ENCODE measurements at regions not wholly inside any gene's neighbourhood (a gene's known extent, or its start where the extent isn't known, plus 50 kb on each side); places are given as distances from the start of the nearest gene placed in this dataset.

GRCh38 chr12:29033519-29033918, 115.6 kb upstream of the FAR2 start:
- no peak overlapping the region for H3K4me3 ChIP-seq (ENCODE audit: low read depth, low read length)
- no peaks in the 10 kb centered on the region; the same call in 1 of the 2 replicates for H3K4me1 ChIP-seq
- BruUV-seq (replicated peaks): no TSS peak
- H3K36me3 ChIP-seq (ENCODE audit: control insufficient read depth, insufficient read depth, low read length): no peaks in the 10 kb centered on the region
- no peak overlapping the region for H3K27ac Mint-ChIP-seq (ENCODE audit: unreplicated experiment)
- POLR2A ChIA-PET: no interaction called here
- H3K4me1 Mint-ChIP-seq (ENCODE audit: low read depth, unreplicated experiment): peaks cover 10% of the 10 kb centered on the region
- CTCF ChIA-PET: no interaction called here
- no peak for TF ChIP-seq CTCF (IDR thresholded peaks at IDR 0.05; ENCODE audit: insufficient read depth in 1 of 2, low read depth in 1 of 2, low read length in 1 of 2, severe bottlenecking in 1 of 2, unreplicated experiment in 1 of 2)
- no peaks in the 10 kb centered on the region for H3K36me3 Mint-ChIP-seq (ENCODE audit: insufficient read depth, unreplicated experiment)
- no peak for DNase-seq
- H3K27me3 ChIP-seq (replicated peaks; ENCODE audit: control insufficient read depth, insufficient read depth, low read length): no peaks in the 10 kb centered on the region
- peaks cover 16% of the 10 kb centered on the region for H3K9me3 Mint-ChIP-seq (ENCODE audit: unreplicated experiment)
- peaks cover 5% of the 10 kb centered on the region for H3K27me3 Mint-ChIP-seq (ENCODE audit: insufficient read depth, unreplicated experiment)
- no peak overlapping the region for H3K4me3 Mint-ChIP-seq (ENCODE audit: unreplicated experiment)
- intact Hi-C loops (cut with micrococcal nuclease; ENCODE audit: unreplicated experiment): no loop called here
- no peaks in the 10 kb centered on the region for H3K9me3 ChIP-seq

- peaks cover 5% of the 10 kb centered on the region; the same call in 1 of the 2 replicates for H3K4me1 ChIP-seq
- Mint-ChIP-seq H3K4me1 (ENCODE audit: low read depth, unreplicated experiment) (peaks cover 19% of the 10 kb centered on the region), H3K27me3 (ENCODE audit: insufficient read depth, unreplicated experiment) (peaks cover 5% of the 10 kb centered on the region), H3K9me3 (ENCODE audit: unreplicated experiment) (peaks cover 16% of the 10 kb centered on the region), H3K36me3 (ENCODE audit: insufficient read depth, unreplicated experiment) (no peaks in the 10 kb centered on the region), H3K4me3 (ENCODE audit: unreplicated experiment) (no peak overlapping the region), H3K27ac (ENCODE audit: unreplicated experiment) (no peak overlapping the region)
- H3K9me3 ChIP-seq: no peaks in the 10 kb centered on the region
- CTCF ChIA-PET: no interaction called here
- TF ChIP-seq CTCF (IDR thresholded peaks at IDR 0.05; ENCODE audit: insufficient read depth in 1 of 2, low read depth in 1 of 2, low read length in 1 of 2, severe bottlenecking in 1 of 2, unreplicated experiment in 1 of 2): no peak
- POLR2A ChIA-PET: no interaction called here
- no peaks in the 10 kb centered on the region for H3K36me3 ChIP-seq (ENCODE audit: control insufficient read depth, insufficient read depth, low read length)
- no TSS peak for BruUV-seq (replicated peaks)
- no peak for DNase-seq
- no peaks in the 10 kb centered on the region for H3K27me3 ChIP-seq (replicated peaks; ENCODE audit: control insufficient read depth, insufficient read depth, low read length)
- intact Hi-C loops (cut with micrococcal nuclease; ENCODE audit: unreplicated experiment): no loop called here
- H3K4me3 ChIP-seq (ENCODE audit: low read depth, low read length): no peak overlapping the region
Measured at GRCh38 chr12:29035112-29035511, 114.0 kb upstream of the FAR2 start.

GRCh38 chr12:29039013-29039412, 110.1 kb upstream of the FAR2 start:
- H3K9me3 Mint-ChIP-seq (ENCODE audit: unreplicated experiment): peaks cover 16% of the 10 kb centered on the region
- no peaks in the 10 kb centered on the region for H3K27me3 ChIP-seq (replicated peaks; ENCODE audit: control insufficient read depth, insufficient read depth, low read length)
- H3K36me3 ChIP-seq (ENCODE audit: control insufficient read depth, insufficient read depth, low read length): no peaks in the 10 kb centered on the region
- no peaks in the 10 kb centered on the region for H3K9me3 ChIP-seq
- intact Hi-C loops (cut with micrococcal nuclease; ENCODE audit: unreplicated experiment): no loop called here
- no peaks in the 10 kb centered on the region for H3K36me3 Mint-ChIP-seq (ENCODE audit: insufficient read depth, unreplicated experiment)
- CTCF ChIA-PET: no interaction called here
- peak overlapping the region; percentile 17 for H3K27ac Mint-ChIP-seq (ENCODE audit: unreplicated experiment)
- H3K4me1 Mint-ChIP-seq (ENCODE audit: low read depth, unreplicated experiment): peaks cover 38% of the 10 kb centered on the region
- no peak overlapping the region for H3K4me3 ChIP-seq (ENCODE audit: low read depth, low read length)
- H3K4me1 ChIP-seq: peaks cover 29% of the 10 kb centered on the region
- BruUV-seq (replicated peaks): no TSS peak
- no peaks in the 10 kb centered on the region for H3K27me3 Mint-ChIP-seq (ENCODE audit: insufficient read depth, unreplicated experiment)
- DNase-seq: no peak
- POLR2A ChIA-PET: no interaction called here
- no peak overlapping the region for H3K4me3 Mint-ChIP-seq (ENCODE audit: unreplicated experiment)
- no peak for TF ChIP-seq CTCF (IDR thresholded peaks at IDR 0.05; ENCODE audit: insufficient read depth in 1 of 2, low read depth in 1 of 2, low read length in 1 of 2, severe bottlenecking in 1 of 2, unreplicated experiment in 1 of 2)
